ENCODE measurements at regions not wholly inside any gene's neighbourhood (a gene's known extent, or its start where the extent isn't known, plus 50 kb on each side); places are given as distances from the start of the nearest gene placed in this dataset.

DNA sequence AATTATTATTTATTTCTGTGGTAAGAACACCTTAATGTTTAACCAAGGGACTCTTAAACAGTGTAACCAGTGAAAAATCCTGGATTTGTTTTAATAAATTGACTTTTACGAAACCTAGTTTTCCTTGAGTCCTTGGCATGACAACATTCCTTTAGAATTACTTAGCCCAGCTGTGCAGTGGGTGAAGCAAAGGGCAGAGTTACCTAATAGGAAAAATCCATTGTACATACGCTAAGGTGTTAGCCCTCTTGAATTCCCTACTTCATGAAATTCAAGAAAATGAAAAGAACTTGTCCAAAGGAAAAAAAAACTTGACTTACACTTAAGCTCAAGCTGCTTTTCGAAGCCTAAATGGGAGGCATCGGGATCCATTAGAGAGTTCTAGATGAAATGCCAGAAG lies 852.0 kb upstream of the ADAMTS5 start:
- H3K27ac ChIP-seq (ENCODE audit: low read depth in 1 of 2, low read length in 1 of 2) = peak overlapping the region in 1 of 2 donors; percentile 47
- peak in 2 of 3 donors; percentile 60 to 78 for DNase-seq
- H3K36me3 ChIP-seq (ENCODE audit: control insufficient read depth in 4 of 4, insufficient read depth in 4 of 4, low read length in 4 of 4) = no peaks in the 10 kb centered on the region
- no peak for TF ChIP-seq CTCF (IDR thresholded peaks at IDR 0.05; ENCODE audit: control extremely low read depth, extremely low read depth)
- no peaks in the 10 kb centered on the region for H3K27me3 ChIP-seq (ENCODE audit: control insufficient read depth in 3 of 3, insufficient read depth in 3 of 3, low read length in 2 of 3)
- no peak overlapping the region for H3K9ac ChIP-seq (ENCODE audit: insufficient read depth in 1 of 2, low read length in 2 of 2)
- ATAC-seq (ENCODE audit: insufficient read depth, low FRiP score) = peak; percentile 85
- H3K9me3 ChIP-seq (ENCODE audit: control insufficient read depth in 4 of 4, insufficient read depth in 3 of 4, low read length in 3 of 4) = no peaks in the 10 kb centered on the region
- WGBS, 2 donors = 65 to 83% methylated on average over 4 of the region's 4 CpGs
- H3K4me1 ChIP-seq (ENCODE audit: control insufficient read depth in 5 of 5, insufficient read depth in 5 of 5, low read length in 5 of 5) = peaks cover 1 to 18% (median 10%) of the 10 kb centered on the region in 5 donors
- H3K4me3 ChIP-seq = no peak overlapping the region

DNA sequence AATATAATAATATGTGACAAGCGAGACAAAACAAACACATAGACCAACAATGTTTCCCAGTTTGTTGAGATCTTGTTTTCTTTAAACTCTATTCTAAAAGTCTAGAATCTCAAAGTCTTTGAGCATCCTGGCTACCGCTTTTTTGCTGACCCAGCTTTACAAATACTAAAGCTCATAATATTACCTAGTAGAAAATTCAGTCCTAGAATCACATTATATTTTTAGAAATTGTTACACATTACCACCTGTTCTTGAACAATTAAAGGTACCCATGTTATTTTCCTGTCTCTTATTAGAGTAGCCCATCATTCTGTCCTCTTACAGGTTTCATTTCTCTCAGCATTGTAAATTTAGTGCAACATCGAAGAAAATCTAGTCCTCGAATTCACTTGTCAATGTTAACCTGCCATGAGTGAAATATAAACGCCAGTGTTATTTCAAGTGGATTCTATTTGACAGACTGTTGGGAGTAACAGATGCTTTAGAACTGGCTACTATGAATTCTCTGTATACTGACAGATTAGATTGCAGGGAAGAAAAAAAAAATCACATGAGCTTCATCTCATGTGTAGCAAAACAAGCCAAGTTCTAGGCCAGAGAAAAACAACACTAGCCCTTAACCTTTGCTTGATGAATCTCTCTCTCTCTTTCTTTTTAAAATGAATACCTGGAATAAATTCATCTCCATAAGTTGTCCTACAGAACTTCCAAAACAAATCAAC lies 851.2 kb upstream of the ADAMTS5 start:
- Histone ChIP-seq H3K9ac (ENCODE audit: insufficient read depth in 1 of 2, low read length in 2 of 2) (no peak overlapping the region), H3K9me3 (ENCODE audit: control insufficient read depth in 4 of 4, insufficient read depth in 3 of 4, low read length in 3 of 4) (no peaks in the 10 kb centered on the region), H3K27ac (ENCODE audit: low read depth in 1 of 2, low read length in 1 of 2) (no peak overlapping the region), H3K36me3 (ENCODE audit: control insufficient read depth in 4 of 4, insufficient read depth in 4 of 4, low read length in 4 of 4) (no peaks in the 10 kb centered on the region), H3K4me3 (no peak overlapping the region), H3K27me3 (ENCODE audit: control insufficient read depth in 3 of 3, insufficient read depth in 3 of 3, low read length in 2 of 3) (no peaks in the 10 kb centered on the region), H3K4me1 (ENCODE audit: control insufficient read depth in 5 of 5, insufficient read depth in 5 of 5, low read length in 5 of 5) (peaks cover 1 to 24% (median 10%) of the 10 kb centered on the region in 5 donors)
- 81 to 87% methylated on average over 5 of the region's 5 CpGs for WGBS, 2 donors
- DNase-seq (no peak), ATAC-seq (ENCODE audit: insufficient read depth, low FRiP score) (no peak)
- no peak for TF ChIP-seq CTCF (IDR thresholded peaks at IDR 0.05; ENCODE audit: control extremely low read depth, extremely low read depth)

- Histone ChIP-seq H3K27ac (ENCODE audit: low read depth in 1 of 2, low read length in 1 of 2) (no peak overlapping the region), H3K27me3 (ENCODE audit: control insufficient read depth in 3 of 3, insufficient read depth in 3 of 3, low read length in 2 of 3) (no peaks in the 10 kb centered on the region), H3K4me3 (no peak overlapping the region), H3K9me3 (ENCODE audit: control insufficient read depth in 4 of 4, insufficient read depth in 3 of 4, low read length in 3 of 4) (no peaks in the 10 kb centered on the region), H3K9ac (ENCODE audit: insufficient read depth in 1 of 2, low read length in 2 of 2) (no peak overlapping the region), H3K4me1 (ENCODE audit: control insufficient read depth in 5 of 5, insufficient read depth in 5 of 5, low read length in 5 of 5) (peaks cover 1 to 24% (median 10%) of the 10 kb centered on the region in 5 donors), H3K36me3 (ENCODE audit: control insufficient read depth in 4 of 4, insufficient read depth in 4 of 4, low read length in 4 of 4) (no peaks in the 10 kb centered on the region)
- WGBS, 2 donors = 50 to 54% methylated on average over 1 of the region's 1 CpG
- DNase-seq (peak in 2 of 3 donors; percentile 72 to 79), ATAC-seq (ENCODE audit: insufficient read depth, low FRiP score) (no peak)
- no peak for TF ChIP-seq CTCF (IDR thresholded peaks at IDR 0.05; ENCODE audit: control extremely low read depth, extremely low read depth)
Measured at GRCh38 chr21:27817074-27817473, 850.2 kb upstream of the ADAMTS5 start.

Measured in lung (tissue), 11 donors.